ENCODE measurements at regions not wholly inside any gene's neighbourhood (a gene's known extent, or its start where the extent isn't known, plus 50 kb on each side); places are given as distances from the start of the nearest gene placed in this dataset.

GRCh38 chr10:78465431-78465830 lies 431.8 kb downstream of the RPS24 start:
- TF ChIP-seq CTCF (IDR thresholded peaks at IDR 0.05; ENCODE audit: low read length) (no peak), EZH2 (IDR thresholded peaks at IDR 0.05; ENCODE audit: borderline replicate concordance, low read length) (no peak)
